SK-N-SH (cell line): ENCODE measurements at regions not wholly inside any gene's neighbourhood (a gene's known extent, or its start where the extent isn't known, plus 50 kb on each side); places are given as distances from the start of the nearest gene placed in this dataset.

ENCODE experiments used
- CTCF ChIA-PET: fragments of 300-600, 350-600 bp; formaldehyde crosslinking; extraction: SDS; loops from one replicate; lab custom pipeline; 2021; lab: Yijun Ruan, JAX
- POLR2A ChIA-PET: fragments of 350-600 bp; sonication (Branson Sonifier 250); formaldehyde crosslinking; extraction: SDS; loops from one replicate; lab custom pipeline; 2020; ENCODE audit warnings: antibody characterized with exemption, inconsistent platforms; lab: Yijun Ruan, JAX
- DNase-seq: peaks from one replicate; pipeline ENCODE4 v3.0.0; 2012
- H2AFZ ChIP-seq: fragments of 200-600 bp; sonication (generic); 2 replicates; pipeline ENCODE4 v1.8.1; 2016; ENCODE audit warnings: antibody characterized with exemption, mild to moderate bottlenecking, low read depth
- H3F3A ChIP-seq: fragments of 200-600 bp; sonication (generic); replicated peaks from 2 replicates; pipeline ENCODE3; 2016; ENCODE audit warnings: antibody characterized with exemption, mild to moderate bottlenecking; ENCODE audit not compliant: insufficient read depth
- H3K27ac ChIP-seq, 2 experiments: fragments of 200-500 bp in 1 of 2; fragments of 200-600 bp in 1 of 2; sonication (Bioruptor generic) in 1 of 2; sonication (generic), shearing (Covaris generic) in 1 of 2; 2 replicates each; pipeline versions ENCODE4 v1.5.1 to v1.6.1; 2014 to 2016; ENCODE audit warnings: low read depth in 2 of 2, inconsistent platforms in 1 of 2, low read length in 1 of 2, mild to moderate bottlenecking in 1 of 2, mixed read lengths in 1 of 2
- H3K27me3 ChIP-seq: fragments of 200-600 bp; sonication (generic), shearing (Covaris generic); 2 replicates; pipeline ENCODE4 v1.6.1; 2016; ENCODE audit warnings: mixed run types; ENCODE audit not compliant: insufficient read depth
- H3K36me3 ChIP-seq, 2 experiments: fragments of 200-500 bp in 1 of 2; fragments of 200-600 bp in 1 of 2; sonication (Bioruptor generic) in 1 of 2; sonication (generic) in 1 of 2; replicated peaks in 1 of 2; 2 replicates each; pipeline versions ENCODE3 to v1.5.1; 2014 to 2016; ENCODE audit warnings: low read length in 1 of 2, mild to moderate bottlenecking in 1 of 2; ENCODE audit not compliant: insufficient read depth in 2 of 2, control insufficient read depth in 1 of 2
- H3K4me1 ChIP-seq, 2 experiments: fragments of 200-500 bp in 1 of 2; fragments of 200-600 bp in 1 of 2; sonication (Bioruptor generic) in 1 of 2; sonication (generic), shearing (Covaris generic) in 1 of 2; 2 replicates each; pipeline versions ENCODE4 v1.5.1 to v1.6.1; 2014 to 2016; ENCODE audit warnings: low read depth in 1 of 2, low read length in 1 of 2, mixed run types in 1 of 2; ENCODE audit not compliant: insufficient read depth in 2 of 2, control insufficient read depth in 1 of 2
- H3K4me2 ChIP-seq: fragments of 200-600 bp; sonication (generic), shearing (Covaris generic); 2 replicates; pipeline ENCODE4 v1.6.1; 2017; ENCODE audit warnings: mixed run types
- H3K4me3 ChIP-seq, 2 experiments: fragments of 200-500 bp in 1 of 2; fragments of 200-600 bp in 1 of 2; sonication (Bioruptor generic) in 1 of 2; sonication (generic), shearing (Covaris generic) in 1 of 2; 2 replicates each; pipeline versions ENCODE4 v1.5.1 to v1.8.1; 2014 to 2016; ENCODE audit warnings: low read depth in 2 of 2, inconsistent platforms in 1 of 2, low read length in 1 of 2, mild to moderate bottlenecking in 1 of 2, mixed read lengths in 1 of 2, moderate library complexity in 1 of 2
- H3K79me2 ChIP-seq: fragments of 200-600 bp; sonication (generic); 2 replicates; pipeline ENCODE4 v1.8.1; 2017; ENCODE audit warnings: mild to moderate bottlenecking; ENCODE audit not compliant: insufficient read depth
- H3K9ac ChIP-seq: fragments of 200-600 bp; sonication (generic); 2 replicates; pipeline ENCODE4 v1.6.1; 2017; ENCODE audit warnings: mixed run types
- H3K9me2 ChIP-seq: fragments of 200-600 bp; sonication (generic); 2 replicates; pipeline ENCODE4 v1.6.1; 2017; ENCODE audit warnings: mixed run types
- H3K9me3 ChIP-seq: fragments of 200-600 bp; sonication (generic); 2 replicates; pipeline ENCODE4 v1.6.1; 2017; ENCODE audit warnings: mixed run types, mild to moderate bottlenecking, moderate library complexity
- H4K20me1 ChIP-seq: fragments of 200-600 bp; sonication (generic); 2 replicates; pipeline ENCODE4 v1.6.1; 2017; ENCODE audit warnings: mild to moderate bottlenecking, mixed run types; ENCODE audit not compliant: insufficient read depth
- CHD2 ChIP-seq: fragments of 150-350 bp; IDR thresholded peaks from 2 replicates; pipeline ENCODE4 v1.6.1; 2018; ENCODE audit warnings: low read length; ENCODE audit not compliant: partially characterized antibody
- EP300 ChIP-seq, 2 experiments: IDR thresholded peaks; 2 replicates each; pipeline versions ENCODE4 v1.4.0 to v1.6.1; 2012; ENCODE audit warnings: borderline replicate concordance in 1 of 2, low read depth in 1 of 2, low read length in 1 of 2
- FOXJ3 ChIP-seq: sonication (generic); formaldehyde crosslinking; IDR thresholded peaks from 2 replicates; pipeline ENCODE4 v1.5.1; 2020; ENCODE audit warnings: mild to moderate bottlenecking, missing genetic modification reagents
- FOXM1 ChIP-seq: IDR thresholded peaks from 2 replicates; pipeline ENCODE4 v1.4.0; 2012; ENCODE audit warnings: low read depth, mild to moderate bottlenecking
- MXI1 ChIP-seq: IDR thresholded peaks from 2 replicates; pipeline ENCODE4 v1.6.1; 2012; ENCODE audit warnings: mild to moderate bottlenecking, low read depth, low read length, improper control_type of control experiment
- WGBS: methylation state at CpG from one replicate; pipeline ENCODE4 v1.1.6; 2017; ENCODE audit warnings: low lambda C conversion rate; 5-methylcytosine and 5-hydroxymethylcytosine counted together
- TF ChIP-seq, protein P1 (sequence below): IDR thresholded peaks from 2 replicates; pipeline ENCODE4 v1.4.0; 2012; ENCODE audit warnings: low read depth
- TF ChIP-seq, protein P2 (sequence below): IDR thresholded peaks from 2 replicates; pipeline ENCODE4 v1.4.0; 2012; ENCODE audit warnings: low read depth, borderline replicate concordance
- TF ChIP-seq, protein P3 (sequence below): fragments of 200-600 bp; sonication (generic); IDR thresholded peaks from 2 replicates; pipeline ENCODE4 v1.6.1; 2017; ENCODE audit warnings: antibody characterized with exemption, mild to moderate bottlenecking, moderate library complexity
- TF ChIP-seq, protein P4 (sequence below): IDR thresholded peaks from 2 replicates; pipeline ENCODE4 v1.4.0; 2012; ENCODE audit warnings: low read depth, borderline replicate concordance

DNA sequence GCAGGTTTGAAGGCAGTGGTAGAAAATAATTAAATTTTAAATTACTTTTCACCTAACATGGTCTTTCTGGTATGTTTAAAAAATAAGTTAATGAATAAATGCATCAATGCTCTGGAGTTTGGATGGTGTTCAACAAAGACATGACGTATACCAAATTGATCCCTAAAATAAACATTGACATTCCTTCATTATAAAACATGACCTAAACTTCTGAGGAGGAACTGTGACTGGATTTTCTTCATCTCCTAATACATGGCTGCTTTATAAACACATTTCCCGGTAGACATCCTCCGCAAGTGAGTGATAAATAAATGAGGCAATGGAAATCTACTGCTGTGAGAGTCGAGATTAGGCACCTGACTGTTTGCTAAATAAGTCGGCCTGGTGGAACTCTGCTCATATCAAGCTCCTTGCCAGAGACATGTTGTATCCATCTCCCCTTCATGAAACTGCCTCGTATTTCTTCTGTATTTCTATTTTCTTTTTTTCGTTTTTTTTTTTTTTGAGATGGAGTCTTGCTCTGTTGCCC is 362.3 kb downstream of the RNF144A start (continued):
- no peak for TF ChIP-seq CHD2
- TF ChIP-seq FOXJ3 = no peak
- TF ChIP-seq FOXM1 = no peak
- TF ChIP-seq EP300 (IDR thresholded peaks at IDR 0.05; ENCODE audit: borderline replicate concordance in 1 of 2, low read depth in 1 of 2, low read length in 1 of 2) = no peak
- no peak for TF ChIP-seq MXI1

DNA sequence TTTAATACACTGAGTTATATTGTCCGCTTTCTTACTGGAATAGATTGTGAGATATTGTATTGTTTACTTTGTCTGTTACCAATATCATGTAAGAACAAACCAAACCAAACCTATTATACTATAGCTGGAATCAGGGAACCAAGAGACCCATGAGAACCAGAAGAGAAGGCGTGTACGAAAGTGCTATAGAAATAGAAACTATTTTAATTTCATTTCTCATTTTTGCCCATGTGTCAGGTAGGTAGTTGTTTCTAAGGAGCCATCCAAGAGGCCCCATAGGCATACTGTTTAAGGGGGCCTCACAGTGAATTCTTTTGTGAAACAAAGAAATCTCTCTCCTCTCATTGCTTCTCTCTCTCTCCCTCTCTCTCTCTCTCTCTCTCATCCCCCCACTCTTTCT is 363.6 kb downstream of the RNF144A start:
- H3K79me2 ChIP-seq = no peaks in the 10 kb centered on the region
- H2AFZ ChIP-seq = no peak overlapping the region
- no peaks in the 10 kb centered on the region for H3K4me1 ChIP-seq
- H3K36me3 ChIP-seq = no peaks in the 10 kb centered on the region
- 61% methylated on average over 3 of the region's 3 CpGs for WGBS
- no peaks in the 10 kb centered on the region for H3K9me3 ChIP-seq
- no peak for DNase-seq
- ChIA-PET CTCF (no interaction called here), POLR2A (no interaction called here)
- no peaks in the 10 kb centered on the region for H3K9me2 ChIP-seq
- H3K27ac ChIP-seq = no peak overlapping the region
- no peaks in the 10 kb centered on the region for H3F3A ChIP-seq
- TF ChIP-seq, protein P1, sequence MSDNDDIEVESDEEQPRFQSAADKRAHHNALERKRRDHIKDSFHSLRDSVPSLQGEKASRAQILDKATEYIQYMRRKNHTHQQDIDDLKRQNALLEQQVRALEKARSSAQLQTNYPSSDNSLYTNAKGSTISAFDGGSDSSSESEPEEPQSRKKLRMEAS = no peak
- TF ChIP-seq, protein P2, sequence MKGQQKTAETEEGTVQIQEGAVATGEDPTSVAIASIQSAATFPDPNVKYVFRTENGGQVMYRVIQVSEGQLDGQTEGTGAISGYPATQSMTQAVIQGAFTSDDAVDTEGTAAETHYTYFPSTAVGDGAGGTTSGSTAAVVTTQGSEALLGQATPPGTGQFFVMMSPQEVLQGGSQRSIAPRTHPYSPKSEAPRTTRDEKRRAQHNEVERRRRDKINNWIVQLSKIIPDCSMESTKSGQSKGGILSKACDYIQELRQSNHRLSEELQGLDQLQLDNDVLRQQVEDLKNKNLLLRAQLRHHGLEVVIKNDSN = no peak
- TF ChIP-seq, protein P3, sequence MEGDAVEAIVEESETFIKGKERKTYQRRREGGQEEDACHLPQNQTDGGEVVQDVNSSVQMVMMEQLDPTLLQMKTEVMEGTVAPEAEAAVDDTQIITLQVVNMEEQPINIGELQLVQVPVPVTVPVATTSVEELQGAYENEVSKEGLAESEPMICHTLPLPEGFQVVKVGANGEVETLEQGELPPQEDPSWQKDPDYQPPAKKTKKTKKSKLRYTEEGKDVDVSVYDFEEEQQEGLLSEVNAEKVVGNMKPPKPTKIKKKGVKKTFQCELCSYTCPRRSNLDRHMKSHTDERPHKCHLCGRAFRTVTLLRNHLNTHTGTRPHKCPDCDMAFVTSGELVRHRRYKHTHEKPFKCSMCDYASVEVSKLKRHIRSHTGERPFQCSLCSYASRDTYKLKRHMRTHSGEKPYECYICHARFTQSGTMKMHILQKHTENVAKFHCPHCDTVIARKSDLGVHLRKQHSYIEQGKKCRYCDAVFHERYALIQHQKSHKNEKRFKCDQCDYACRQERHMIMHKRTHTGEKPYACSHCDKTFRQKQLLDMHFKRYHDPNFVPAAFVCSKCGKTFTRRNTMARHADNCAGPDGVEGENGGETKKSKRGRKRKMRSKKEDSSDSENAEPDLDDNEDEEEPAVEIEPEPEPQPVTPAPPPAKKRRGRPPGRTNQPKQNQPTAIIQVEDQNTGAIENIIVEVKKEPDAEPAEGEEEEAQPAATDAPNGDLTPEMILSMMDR = no peak
- TF ChIP-seq, protein P4, sequence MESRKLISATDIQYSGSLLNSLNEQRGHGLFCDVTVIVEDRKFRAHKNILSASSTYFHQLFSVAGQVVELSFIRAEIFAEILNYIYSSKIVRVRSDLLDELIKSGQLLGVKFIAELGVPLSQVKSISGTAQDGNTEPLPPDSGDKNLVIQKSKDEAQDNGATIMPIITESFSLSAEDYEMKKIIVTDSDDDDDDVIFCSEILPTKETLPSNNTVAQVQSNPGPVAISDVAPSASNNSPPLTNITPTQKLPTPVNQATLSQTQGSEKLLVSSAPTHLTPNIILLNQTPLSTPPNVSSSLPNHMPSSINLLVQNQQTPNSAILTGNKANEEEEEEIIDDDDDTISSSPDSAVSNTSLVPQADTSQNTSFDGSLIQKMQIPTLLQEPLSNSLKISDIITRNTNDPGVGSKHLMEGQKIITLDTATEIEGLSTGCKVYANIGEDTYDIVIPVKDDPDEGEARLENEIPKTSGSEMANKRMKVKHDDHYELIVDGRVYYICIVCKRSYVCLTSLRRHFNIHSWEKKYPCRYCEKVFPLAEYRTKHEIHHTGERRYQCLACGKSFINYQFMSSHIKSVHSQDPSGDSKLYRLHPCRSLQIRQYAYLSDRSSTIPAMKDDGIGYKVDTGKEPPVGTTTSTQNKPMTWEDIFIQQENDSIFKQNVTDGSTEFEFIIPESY = no peak
- H3K4me2 ChIP-seq = no peak overlapping the region
- no peak overlapping the region for H3K4me3 ChIP-seq
- H3K9ac ChIP-seq = no peak overlapping the region
- no peaks in the 10 kb centered on the region for H4K20me1 ChIP-seq
- H3K27me3 ChIP-seq = no peaks in the 10 kb centered on the region
